Germinal center (tissue), 1 donor: ENCODE measurements at regions not wholly inside any gene's neighbourhood (a gene's known extent, or its start where the extent isn't known, plus 50 kb on each side); places are given as distances from the start of the nearest gene placed in this dataset.
"Not testable (repeated sequence)": the region's sequence is repeated elsewhere in the genome, so short reads cannot be mapped to it uniquely, and the experiment has no call there.

ENCODE experiments used
- DNase-seq: peaks from one replicate; pipeline ENCODE4 v3.0.0; 2012; ENCODE audit warnings: mixed read lengths, low spot score

GRCh38 chr6:50467931-50468330, 245.4 kb upstream of the TFAP2D start:
- no peak for DNase-seq

DNA sequence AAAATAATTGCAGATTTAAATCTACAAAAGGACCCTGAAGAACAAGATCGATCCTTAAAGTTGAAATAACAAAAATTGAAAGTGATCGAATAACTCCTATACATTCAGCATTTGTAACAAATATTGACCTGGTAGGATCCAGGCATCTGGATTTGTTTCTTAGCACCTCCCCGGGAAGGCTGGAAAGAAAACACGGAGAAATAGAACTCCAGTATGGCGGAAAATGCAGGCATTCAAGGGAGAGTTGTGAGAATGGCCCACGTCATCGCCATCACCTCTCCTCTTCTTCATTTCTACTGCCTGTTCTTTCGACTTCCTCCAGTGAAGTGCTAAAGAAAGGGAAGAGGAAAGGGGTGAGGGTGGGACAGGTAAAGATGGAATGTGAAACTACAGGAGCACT, 242.3 kb upstream of the TFAP2D start:
- DNase-seq: no peak

DNA sequence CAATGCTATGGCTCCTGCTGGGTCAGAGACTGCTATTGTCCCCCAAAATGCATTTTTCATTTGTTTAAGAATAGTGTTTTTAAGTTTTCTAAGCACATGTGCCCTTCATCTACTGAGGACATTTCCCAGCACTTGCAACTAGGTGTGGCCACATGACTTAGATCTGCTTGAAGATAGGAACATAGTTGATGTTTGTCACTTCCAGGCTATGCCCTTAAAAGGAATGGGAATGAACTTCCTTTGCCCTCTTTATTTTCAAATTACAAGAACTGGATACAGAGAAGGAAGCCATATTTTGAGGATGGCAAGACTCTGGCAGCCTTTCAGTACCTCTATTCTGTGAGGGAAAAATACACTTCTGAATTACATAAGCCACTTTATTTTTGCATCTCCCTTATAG, 203.0 kb upstream of the TFAP2D start:
- no peak for DNase-seq

- no peak for DNase-seq
Measured at GRCh38 chr6:50520326-50521266, 192.7 kb upstream of the TFAP2D start.

GRCh38 chr6:50524341-50524740, 189.0 kb upstream of the TFAP2D start:
- DNase-seq: no peak

DNA sequence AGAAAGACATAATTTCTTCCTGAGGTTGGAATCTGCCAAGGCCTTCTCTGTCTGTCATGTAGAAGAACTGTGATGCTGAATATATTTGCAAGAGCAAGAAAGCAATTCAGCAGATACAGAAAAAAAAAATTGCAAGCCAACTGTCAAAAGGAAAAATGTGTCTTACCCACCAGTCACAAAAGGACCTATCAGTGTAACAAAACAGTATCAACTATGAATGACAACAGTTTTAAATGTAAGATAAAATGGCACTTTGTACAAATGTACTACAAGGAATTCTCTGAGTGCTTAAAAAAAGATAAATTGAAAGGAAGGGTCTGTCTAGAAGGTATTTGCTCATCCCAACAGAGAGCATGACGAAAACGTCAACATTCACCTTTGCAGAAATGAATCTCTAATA, 185.3 kb upstream of the TFAP2D start:
- DNase-seq: no peak

- no peak for DNase-seq
Measured at GRCh38 chr6:50539447-50539846, 173.9 kb upstream of the TFAP2D start.

DNA sequence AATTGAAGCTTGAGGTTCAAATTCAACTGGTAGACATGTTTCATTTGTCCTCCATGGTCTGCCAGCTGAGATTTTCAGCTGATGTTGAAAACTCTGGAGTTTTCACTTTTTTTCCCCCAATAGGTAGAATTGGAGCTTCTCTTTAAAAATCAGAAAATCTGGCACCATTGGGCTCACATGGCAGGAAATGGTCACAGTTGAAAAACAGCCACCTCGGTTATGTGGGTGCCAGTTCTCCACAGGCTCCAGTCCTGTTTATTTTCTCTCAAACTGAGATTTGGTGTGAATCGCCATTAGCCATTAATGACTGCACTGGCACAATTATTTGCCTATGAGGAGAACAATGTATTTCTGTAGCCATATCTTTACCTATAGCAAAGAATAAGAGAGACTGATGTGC, 171.4 kb upstream of the TFAP2D start:
- no peak for DNase-seq

- DNase-seq: no peak
Measured at GRCh38 chr6:50543666-50544065, 169.7 kb upstream of the TFAP2D start.

DNA sequence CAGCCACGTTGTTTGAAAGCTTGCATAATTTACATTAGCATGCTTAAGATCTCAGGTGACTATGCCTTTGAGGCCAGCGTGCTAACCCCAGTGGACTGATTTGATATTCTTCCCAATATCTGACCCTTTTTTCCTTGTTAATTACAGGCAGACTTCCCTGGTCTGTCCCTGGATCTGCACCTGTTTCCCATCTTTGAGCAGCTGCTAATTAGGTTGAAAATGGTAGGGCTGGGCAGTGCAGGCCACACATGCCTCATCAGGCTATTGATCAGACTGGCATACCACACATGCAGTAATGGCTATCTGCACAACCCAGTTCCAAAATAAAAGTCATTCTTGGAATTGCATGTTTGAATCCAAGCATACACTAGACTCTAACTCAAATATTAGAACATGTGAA, 164.3 kb upstream of the TFAP2D start:
- DNase-seq: no peak

DNA sequence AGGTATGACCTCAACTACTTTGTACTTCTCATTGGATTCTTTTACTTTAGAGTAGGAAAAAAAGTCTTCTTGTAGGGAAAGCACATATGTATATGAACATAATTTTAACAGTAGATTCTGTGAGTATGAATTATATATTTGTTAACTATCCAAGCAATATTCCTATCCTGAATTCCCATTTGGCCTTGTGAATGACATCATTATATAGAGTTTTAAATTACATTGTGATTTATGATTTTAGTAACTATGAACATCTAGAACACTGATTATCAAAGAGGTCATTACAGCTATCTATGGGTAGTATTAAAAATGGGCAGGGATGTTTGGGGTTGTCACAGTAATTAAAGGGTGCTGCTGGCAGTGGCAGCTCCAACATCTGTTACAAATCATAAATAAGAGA, 163.9 kb upstream of the TFAP2D start:
- no peak for DNase-seq

DNA sequence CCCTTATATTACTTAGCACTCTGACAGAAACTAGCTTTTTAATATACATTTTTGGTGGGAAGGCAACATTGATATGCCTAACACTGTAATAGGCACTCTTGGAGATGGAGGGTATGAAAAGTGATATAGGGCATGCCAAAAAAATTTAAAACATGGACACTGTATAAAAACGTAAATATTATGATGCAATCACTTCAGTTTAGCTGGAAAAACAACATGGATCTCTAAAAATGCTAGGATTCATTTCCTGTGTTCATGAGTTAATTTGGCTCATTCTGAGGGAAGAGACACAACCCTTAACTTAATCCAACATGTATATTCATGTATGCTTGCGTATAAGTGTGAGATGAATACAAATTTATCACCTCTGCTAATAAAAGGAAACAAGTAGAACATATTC, 157.3 kb upstream of the TFAP2D start:
- DNase-seq: no peak

GRCh38 chr6:50565004-50565403, 148.3 kb upstream of the TFAP2D start:
- no peak for DNase-seq

DNA sequence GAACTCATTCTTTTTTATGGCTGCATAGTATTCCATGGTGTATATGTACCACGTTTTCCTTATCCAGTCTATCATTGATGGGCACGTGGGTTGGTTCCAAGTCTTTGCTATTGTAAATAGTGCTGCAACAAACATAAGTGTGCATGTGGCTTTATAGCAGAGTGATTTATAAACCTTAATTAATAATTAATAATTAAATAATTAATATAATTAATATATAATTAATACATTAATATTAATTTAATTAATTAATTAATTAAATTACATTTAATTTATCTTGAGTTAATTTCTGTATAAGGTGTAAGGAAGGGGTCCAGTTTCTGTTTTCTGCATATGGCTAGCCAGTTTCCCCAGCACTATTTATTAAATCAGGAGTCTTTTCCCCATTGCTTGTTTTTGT, 142.1 kb upstream of the TFAP2D start:
- DNase-seq: not testable (repeated sequence)

DNA sequence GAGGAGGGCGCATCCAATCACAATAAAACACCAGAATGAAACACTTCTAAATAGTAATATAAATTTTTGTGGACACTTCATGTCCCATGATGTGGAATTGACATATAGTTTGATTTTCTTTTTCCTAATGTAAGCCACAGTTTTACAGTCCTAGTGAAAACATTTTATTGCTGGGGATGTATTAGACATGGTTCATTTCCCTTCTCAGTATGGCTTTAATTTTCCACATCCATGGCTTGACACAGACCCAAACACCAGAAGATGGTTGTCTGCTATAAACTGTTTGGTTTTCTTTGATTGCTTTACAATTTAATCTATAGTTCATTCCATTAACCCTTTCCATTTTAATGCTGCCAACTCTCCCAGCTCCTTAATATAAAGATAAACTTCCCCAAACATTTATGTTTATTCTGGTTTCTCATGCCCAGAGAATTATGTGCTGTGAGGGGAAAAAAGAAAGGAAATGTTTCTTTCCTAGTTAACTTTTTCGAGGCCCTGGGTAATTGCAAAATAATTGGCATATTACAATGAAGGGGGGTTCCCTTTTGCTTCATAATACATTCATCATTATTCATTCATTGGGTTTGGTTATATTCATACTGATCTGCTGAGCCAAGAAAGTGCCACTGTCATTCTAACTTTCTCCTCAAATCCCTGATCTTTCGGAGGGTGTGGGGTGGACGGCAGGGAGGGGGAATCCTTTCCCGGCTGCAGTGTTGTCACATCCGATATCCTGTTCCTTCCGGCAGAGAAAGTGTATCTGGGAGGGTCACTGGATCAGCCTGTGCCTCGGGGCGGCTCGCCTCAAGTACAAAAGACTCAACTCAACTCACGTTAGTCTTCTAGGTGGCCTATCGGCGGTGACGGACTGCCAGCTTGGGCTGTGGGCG, 127.6 kb upstream of the TFAP2D start:
- DNase-seq: no peak

GRCh38 chr6:50586331-50586675, 127.0 kb upstream of the TFAP2D start:
- DNase-seq: no peak

GRCh38 chr6:50589751-50590470, 123.4 kb upstream of the TFAP2D start:
- DNase-seq: no peak

DNA sequence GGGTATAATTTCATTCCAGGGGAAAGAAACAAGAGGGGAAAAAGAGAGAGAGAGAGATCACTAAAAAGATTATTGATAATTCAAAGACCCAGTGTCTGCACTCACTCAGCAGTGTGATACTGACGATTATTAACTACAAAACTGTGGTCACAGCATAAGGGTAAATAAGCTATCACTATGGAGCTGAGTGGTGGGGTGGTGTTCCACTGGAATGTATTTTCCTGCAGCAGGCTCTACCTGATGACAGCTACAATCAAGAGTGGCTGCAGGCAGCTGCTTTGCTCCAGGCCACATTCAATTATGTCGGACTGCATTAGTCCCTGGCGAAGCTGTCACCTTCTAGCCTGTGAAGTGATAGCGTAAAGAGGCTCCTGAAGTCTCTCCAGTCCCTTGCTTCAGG, 122.2 kb upstream of the TFAP2D start:
- DNase-seq: no peak

GRCh38 chr6:50600280-50600679, 113.0 kb upstream of the TFAP2D start:
- no peak for DNase-seq

GRCh38 chr6:50602292-50602691, 111.0 kb upstream of the TFAP2D start:
- no peak for DNase-seq

GRCh38 chr6:50608421-50608820, 104.9 kb upstream of the TFAP2D start:
- DNase-seq: no peak

DNA sequence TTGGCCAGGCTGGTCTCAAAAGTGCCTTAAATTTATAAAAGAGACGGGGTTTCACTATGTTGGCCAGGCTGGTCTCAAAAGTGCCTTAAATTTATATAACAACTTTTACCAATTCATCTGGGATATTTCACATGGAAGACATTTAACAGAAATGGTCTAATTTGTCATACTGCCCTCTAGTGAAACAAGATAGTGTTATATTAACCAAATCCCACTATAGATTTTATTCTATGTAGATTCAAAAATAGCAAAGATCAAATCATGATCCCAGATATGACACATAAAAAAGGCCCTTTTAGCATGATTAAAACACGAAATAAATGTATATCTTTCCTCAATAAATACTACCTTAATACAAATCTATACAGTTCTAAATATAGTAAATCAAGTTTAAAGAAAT, 102.8 kb upstream of the TFAP2D start:
- DNase-seq: no peak

GRCh38 chr6:50635429-50635828, 77.9 kb upstream of the TFAP2D start:
- DNase-seq: no peak
